ENCODE measurements at regions not wholly inside any gene's neighbourhood (a gene's known extent, or its start where the extent isn't known, plus 50 kb on each side); places are given as distances from the start of the nearest gene placed in this dataset.

DNA sequence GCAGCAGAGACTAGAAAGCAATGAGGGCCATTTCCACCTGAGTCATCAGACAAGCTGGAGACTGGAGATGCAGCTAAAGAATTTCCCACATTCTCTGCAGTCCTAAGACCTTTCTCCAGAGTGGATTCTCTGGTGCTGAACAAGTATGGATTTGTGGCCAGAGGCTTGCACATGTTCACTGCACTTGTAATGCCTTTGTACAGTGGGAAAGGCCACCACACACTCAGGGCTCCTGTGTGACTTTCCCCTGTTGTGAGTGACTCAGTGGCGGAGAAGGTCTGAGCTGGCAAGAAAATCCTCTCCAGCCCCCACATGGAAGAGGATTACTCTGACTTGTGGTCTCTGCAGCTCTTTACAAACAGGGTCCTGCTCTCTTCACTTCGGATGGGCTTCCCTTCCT is 192.3 kb downstream of the C6orf118 start:
- TF ChIP-seq, protein P1, sequence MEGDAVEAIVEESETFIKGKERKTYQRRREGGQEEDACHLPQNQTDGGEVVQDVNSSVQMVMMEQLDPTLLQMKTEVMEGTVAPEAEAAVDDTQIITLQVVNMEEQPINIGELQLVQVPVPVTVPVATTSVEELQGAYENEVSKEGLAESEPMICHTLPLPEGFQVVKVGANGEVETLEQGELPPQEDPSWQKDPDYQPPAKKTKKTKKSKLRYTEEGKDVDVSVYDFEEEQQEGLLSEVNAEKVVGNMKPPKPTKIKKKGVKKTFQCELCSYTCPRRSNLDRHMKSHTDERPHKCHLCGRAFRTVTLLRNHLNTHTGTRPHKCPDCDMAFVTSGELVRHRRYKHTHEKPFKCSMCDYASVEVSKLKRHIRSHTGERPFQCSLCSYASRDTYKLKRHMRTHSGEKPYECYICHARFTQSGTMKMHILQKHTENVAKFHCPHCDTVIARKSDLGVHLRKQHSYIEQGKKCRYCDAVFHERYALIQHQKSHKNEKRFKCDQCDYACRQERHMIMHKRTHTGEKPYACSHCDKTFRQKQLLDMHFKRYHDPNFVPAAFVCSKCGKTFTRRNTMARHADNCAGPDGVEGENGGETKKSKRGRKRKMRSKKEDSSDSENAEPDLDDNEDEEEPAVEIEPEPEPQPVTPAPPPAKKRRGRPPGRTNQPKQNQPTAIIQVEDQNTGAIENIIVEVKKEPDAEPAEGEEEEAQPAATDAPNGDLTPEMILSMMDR (IDR thresholded peaks at IDR 0.05), result no peak
- TF ChIP-seq POLR2A (IDR thresholded peaks at IDR 0.05) (no peak), EP300 (IDR thresholded peaks at IDR 0.05) (no peak), POLR2AphosphoS5 (IDR thresholded peaks at IDR 0.05) (no peak)
